Activated naive CD4-positive, alpha-beta T cell treated with anti-CD3 and anti-CD28 coated beads, Interleukin-2, amount 50 U/mL, for 24 hours (primary cell): ENCODE measurements at regions not wholly inside any gene's neighbourhood (a gene's known extent, or its start where the extent isn't known, plus 50 kb on each side); places are given as distances from the start of the nearest gene placed in this dataset.

Experiments
- H3K27ac Mint-ChIP-seq: one replicate; pipeline ENCODE4 v1.8.0; 2021; ENCODE audit warnings: mild to moderate bottlenecking, mixed read lengths
- H3K27me3 Mint-ChIP-seq: one replicate; pipeline ENCODE4 v1.8.0; 2021; ENCODE audit warnings: mixed read lengths
- H3K36me3 Mint-ChIP-seq: one replicate; pipeline ENCODE4 v1.8.0; 2021; ENCODE audit warnings: mixed read lengths
- H3K4me1 Mint-ChIP-seq: one replicate; pipeline ENCODE4 v1.8.0; 2021; ENCODE audit warnings: mixed read lengths
- H3K4me3 Mint-ChIP-seq: one replicate; pipeline ENCODE4 v1.8.0; 2021; ENCODE audit warnings: mild to moderate bottlenecking, mixed read lengths
- H3K9me3 Mint-ChIP-seq: one replicate; pipeline ENCODE4 v1.8.0; 2021; ENCODE audit warnings: mixed read lengths

- no peaks in the 10 kb centered on the region for H3K36me3 Mint-ChIP-seq
- H3K27ac Mint-ChIP-seq: no peak overlapping the region
- H3K4me1 Mint-ChIP-seq: no peaks in the 10 kb centered on the region
- H3K4me3 Mint-ChIP-seq: no peak overlapping the region
- H3K9me3 Mint-ChIP-seq: no peaks in the 10 kb centered on the region
- H3K27me3 Mint-ChIP-seq: peaks cover 2% of the 10 kb centered on the region
Measured at GRCh38 chr22:48941903-48942575, 885.6 kb downstream of the BRD1 start.

- H3K27me3 Mint-ChIP-seq: peaks cover 8% of the 10 kb centered on the region
- no peak overlapping the region for H3K27ac Mint-ChIP-seq
- peaks cover 2% of the 10 kb centered on the region for H3K36me3 Mint-ChIP-seq
- H3K4me3 Mint-ChIP-seq: no peak overlapping the region
- no peaks in the 10 kb centered on the region for H3K4me1 Mint-ChIP-seq
- H3K9me3 Mint-ChIP-seq: peaks cover 6% of the 10 kb centered on the region
Measured at GRCh38 chr22:48941033-48941902, 886.4 kb downstream of the BRD1 start.

GRCh38 chr22:48940266-48941032 is 887.2 kb downstream of the BRD1 start:
- Mint-ChIP-seq H3K36me3 (peaks cover 2% of the 10 kb centered on the region), H3K4me3 (no peak overlapping the region), H3K4me1 (no peaks in the 10 kb centered on the region), H3K27me3 (peaks cover 10% of the 10 kb centered on the region), H3K9me3 (peaks cover 6% of the 10 kb centered on the region), H3K27ac (no peak overlapping the region)

- Mint-ChIP-seq H3K27ac (no peak overlapping the region), H3K4me3 (no peak overlapping the region)
Measured at GRCh38 chr22:48939441-48940265, 888.0 kb downstream of the BRD1 start.

GRCh38 chr22:48938741-48939140 is 888.9 kb downstream of the BRD1 start:
- H3K4me3 Mint-ChIP-seq: no peak overlapping the region
- peaks cover 9% of the 10 kb centered on the region for H3K27me3 Mint-ChIP-seq
- peaks cover 16% of the 10 kb centered on the region for H3K9me3 Mint-ChIP-seq
- H3K4me1 Mint-ChIP-seq: no peaks in the 10 kb centered on the region
- peaks cover 2% of the 10 kb centered on the region for H3K36me3 Mint-ChIP-seq
- H3K27ac Mint-ChIP-seq: no peak overlapping the region

More at GRCh38 chr22:48939441-48940265, 888.0 kb downstream of the BRD1 start:
- H3K27me3 Mint-ChIP-seq: peaks cover 8% of the 10 kb centered on the region
- H3K4me1 Mint-ChIP-seq: no peaks in the 10 kb centered on the region
- peaks cover 2% of the 10 kb centered on the region for H3K36me3 Mint-ChIP-seq
- H3K9me3 Mint-ChIP-seq: peaks cover 11% of the 10 kb centered on the region

- peaks cover 2% of the 10 kb centered on the region for H3K36me3 Mint-ChIP-seq
- H3K4me1 Mint-ChIP-seq: no peaks in the 10 kb centered on the region
- peaks cover 16% of the 10 kb centered on the region for H3K9me3 Mint-ChIP-seq
- H3K4me3 Mint-ChIP-seq: no peak overlapping the region
- H3K27ac Mint-ChIP-seq: no peak overlapping the region
- H3K27me3 Mint-ChIP-seq: peaks cover 11% of the 10 kb centered on the region
Measured at GRCh38 chr22:48937032-48937639, 890.5 kb downstream of the BRD1 start.

- Mint-ChIP-seq H3K27me3 (peaks cover 11% of the 10 kb centered on the region), H3K27ac (no peak overlapping the region), H3K4me1 (no peaks in the 10 kb centered on the region), H3K36me3 (peaks cover 2% of the 10 kb centered on the region), H3K4me3 (no peak overlapping the region), H3K9me3 (peaks cover 16% of the 10 kb centered on the region)
Measured at GRCh38 chr22:48936391-48936790, 891.3 kb downstream of the BRD1 start.

GRCh38 chr22:48934446-48934845 is 893.2 kb downstream of the BRD1 start:
- Mint-ChIP-seq H3K36me3 (peaks cover 2% of the 10 kb centered on the region), H3K27ac (no peak overlapping the region), H3K27me3 (peaks cover 16% of the 10 kb centered on the region), H3K9me3 (peaks cover 16% of the 10 kb centered on the region), H3K4me3 (no peak overlapping the region), H3K4me1 (no peaks in the 10 kb centered on the region)

- no peak overlapping the region for H3K4me3 Mint-ChIP-seq
Measured at GRCh38 chr22:48931452-48931851, 896.2 kb downstream of the BRD1 start.

GRCh38 chr22:48929276-48929790 is 898.3 kb downstream of the BRD1 start:
- Mint-ChIP-seq H3K27ac (no peak overlapping the region), H3K9me3 (peaks cover 3% of the 10 kb centered on the region), H3K4me3 (no peak overlapping the region), H3K36me3 (no peaks in the 10 kb centered on the region), H3K4me1 (no peaks in the 10 kb centered on the region), H3K27me3 (peaks cover 18% of the 10 kb centered on the region)

More at GRCh38 chr22:48931452-48931851, 896.2 kb downstream of the BRD1 start:
- Mint-ChIP-seq H3K27ac (no peak overlapping the region), H3K36me3 (no peaks in the 10 kb centered on the region), H3K4me1 (no peaks in the 10 kb centered on the region), H3K27me3 (peaks cover 16% of the 10 kb centered on the region), H3K9me3 (peaks cover 11% of the 10 kb centered on the region)

- no peak overlapping the region for H3K4me3 Mint-ChIP-seq
- no peaks in the 10 kb centered on the region for H3K9me3 Mint-ChIP-seq
- H3K27me3 Mint-ChIP-seq: peaks cover 23% of the 10 kb centered on the region
- no peaks in the 10 kb centered on the region for H3K4me1 Mint-ChIP-seq
- H3K27ac Mint-ChIP-seq: no peak overlapping the region
- no peaks in the 10 kb centered on the region for H3K36me3 Mint-ChIP-seq
Measured at GRCh38 chr22:48927591-48927990, 900.1 kb downstream of the BRD1 start.

- Mint-ChIP-seq H3K4me1 (no peaks in the 10 kb centered on the region), H3K9me3 (no peaks in the 10 kb centered on the region), H3K27me3 (peaks cover 26% of the 10 kb centered on the region), H3K4me3 (no peak overlapping the region), H3K36me3 (no peaks in the 10 kb centered on the region), H3K27ac (no peak overlapping the region)
Measured at GRCh38 chr22:48926643-48927042, 901.0 kb downstream of the BRD1 start.

- Mint-ChIP-seq H3K27ac (no peak overlapping the region), H3K36me3 (no peaks in the 10 kb centered on the region), H3K4me3 (no peak overlapping the region), H3K27me3 (peaks cover 28% of the 10 kb centered on the region), H3K4me1 (no peaks in the 10 kb centered on the region), H3K9me3 (no peaks in the 10 kb centered on the region)
Measured at GRCh38 chr22:48926136-48926535, 901.5 kb downstream of the BRD1 start.

GRCh38 chr22:48925450-48925849 is 902.2 kb downstream of the BRD1 start:
- no peak overlapping the region for H3K27ac Mint-ChIP-seq
- H3K4me3 Mint-ChIP-seq: no peak overlapping the region
- H3K27me3 Mint-ChIP-seq: peaks cover 26% of the 10 kb centered on the region
- H3K4me1 Mint-ChIP-seq: no peaks in the 10 kb centered on the region
- H3K9me3 Mint-ChIP-seq: no peaks in the 10 kb centered on the region
- H3K36me3 Mint-ChIP-seq: peaks cover under 1% of the 10 kb centered on the region
